Retina (tissue), 1 donor: ENCODE measurements at regions not wholly inside any gene's neighbourhood (a gene's known extent, or its start where the extent isn't known, plus 50 kb on each side); places are given as distances from the start of the nearest gene placed in this dataset.
"Not testable (repeated sequence)": the region's sequence is repeated elsewhere in the genome, so short reads cannot be mapped to it uniquely, and the experiment has no call there.

ENCODE experiments used
- DNase-seq: peaks from one replicate; pipeline ENCODE4 v3.0.0-alpha.2; 2016

DNA sequence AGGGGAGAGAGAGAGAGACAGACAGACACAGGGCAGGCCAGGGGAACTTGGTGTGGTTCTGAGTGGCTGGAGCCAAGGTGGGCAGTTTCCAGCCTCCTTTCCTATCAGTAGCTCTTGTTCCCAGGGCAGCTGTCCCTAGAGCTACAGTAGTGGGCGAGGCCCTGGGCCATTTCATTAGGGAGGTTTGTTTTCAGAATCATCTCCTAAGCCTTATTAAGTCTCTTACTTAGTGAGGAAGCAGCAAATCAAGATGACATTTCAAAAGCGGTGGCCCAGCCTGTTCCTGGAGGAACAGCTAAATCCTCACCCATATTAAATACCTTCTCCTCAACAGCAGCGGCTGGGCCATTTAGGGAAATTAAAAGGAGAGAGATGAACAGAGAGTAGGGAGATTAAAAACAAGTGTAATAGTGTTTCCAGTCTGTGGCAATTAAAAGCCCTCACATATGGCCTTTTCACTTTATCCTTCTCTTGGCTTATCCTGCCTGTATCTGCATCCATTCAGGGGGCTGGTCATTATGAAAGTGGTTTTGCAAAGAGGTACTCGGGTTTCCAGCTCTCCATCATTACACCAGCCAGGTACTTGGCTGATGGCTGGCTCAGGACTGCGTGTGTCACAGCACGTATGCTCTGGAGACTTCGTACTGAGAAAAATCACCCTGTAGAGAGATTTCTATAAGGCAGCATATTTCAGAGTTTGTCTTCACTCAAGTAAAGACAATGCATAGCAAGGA, 91.9 kb upstream of the PRR23C start:
- DNase-seq: no peak

- no peak for DNase-seq
Observed at GRCh38 chr3:139140553-139140952, 95.9 kb upstream of the PRR23C start.

- DNase-seq: not testable (repeated sequence)
Observed at GRCh38 chr3:139145980-139146379, 101.3 kb upstream of the PRR23C start.

- DNase-seq: no peak
Observed at GRCh38 chr3:139151530-139151929, 106.8 kb upstream of the PRR23C start.

DNA sequence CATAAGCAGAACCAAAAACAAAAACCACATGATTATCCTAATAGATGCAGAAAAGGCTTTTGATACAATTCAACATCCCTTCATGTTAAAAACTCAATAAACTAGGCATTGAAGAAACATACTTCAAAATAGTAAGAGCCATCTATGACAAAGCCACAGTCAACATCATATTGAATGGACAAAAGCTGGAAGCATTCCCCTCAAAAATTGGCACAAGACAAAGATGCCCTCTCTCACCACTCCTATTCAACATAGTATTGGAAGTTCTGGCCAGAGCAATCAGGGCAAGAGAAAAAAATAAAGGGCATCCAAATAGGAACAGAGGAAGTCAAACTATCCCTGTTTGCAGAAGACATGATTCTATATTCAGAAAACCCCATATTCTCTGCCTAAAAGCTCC, 108.7 kb upstream of the PRR23C start:
- not testable (repeated sequence) for DNase-seq

GRCh38 chr3:139157161-139157932, 112.7 kb upstream of the PRR23C start:
- no peak for DNase-seq

DNA sequence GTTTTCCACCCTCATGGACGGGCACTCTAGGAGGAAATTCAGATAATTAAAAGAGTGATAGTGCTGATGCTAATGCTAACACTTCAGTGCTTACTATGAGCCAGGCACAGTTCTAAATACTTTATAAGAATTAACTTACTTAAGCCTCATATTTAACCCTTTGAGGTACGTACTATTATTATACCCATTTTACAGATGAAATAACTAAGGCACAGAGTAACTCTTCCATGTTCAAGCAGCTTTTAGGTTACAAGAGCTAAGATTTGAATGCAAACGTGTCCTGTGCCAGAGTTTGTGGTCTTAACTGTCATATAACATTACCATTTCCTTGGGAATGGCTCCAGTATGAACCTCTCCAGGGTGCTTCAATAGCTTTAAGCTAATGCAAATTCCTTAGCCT, 114.7 kb upstream of the PRR23C start:
- no peak for DNase-seq

- DNase-seq: no peak
Observed at GRCh38 chr3:139173372-139174108, 128.8 kb upstream of the PRR23C start.

GRCh38 chr3:139180489-139180888, 135.8 kb upstream of the PRR23C start:
- no peak for DNase-seq

DNA sequence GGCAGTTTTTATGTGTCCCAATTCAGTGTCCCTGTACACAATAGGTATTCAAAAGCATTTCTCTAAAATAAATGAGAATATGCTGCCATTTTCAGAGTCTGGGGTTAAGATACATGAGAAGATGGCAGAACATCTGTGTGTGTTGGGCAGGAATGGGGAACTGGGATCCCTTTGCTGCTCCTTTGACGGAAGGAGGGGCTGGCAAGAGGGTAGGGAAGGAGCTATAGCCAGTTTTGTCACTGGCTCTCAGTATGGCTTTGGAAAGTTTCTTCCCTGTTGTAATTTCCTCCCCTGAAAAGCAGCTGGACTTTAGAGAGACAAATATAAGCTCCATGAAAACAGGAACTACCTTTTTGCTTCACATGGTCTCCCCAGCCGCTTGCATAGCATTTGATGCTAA, 137.5 kb upstream of the PRR23C start:
- DNase-seq: no peak

DNA sequence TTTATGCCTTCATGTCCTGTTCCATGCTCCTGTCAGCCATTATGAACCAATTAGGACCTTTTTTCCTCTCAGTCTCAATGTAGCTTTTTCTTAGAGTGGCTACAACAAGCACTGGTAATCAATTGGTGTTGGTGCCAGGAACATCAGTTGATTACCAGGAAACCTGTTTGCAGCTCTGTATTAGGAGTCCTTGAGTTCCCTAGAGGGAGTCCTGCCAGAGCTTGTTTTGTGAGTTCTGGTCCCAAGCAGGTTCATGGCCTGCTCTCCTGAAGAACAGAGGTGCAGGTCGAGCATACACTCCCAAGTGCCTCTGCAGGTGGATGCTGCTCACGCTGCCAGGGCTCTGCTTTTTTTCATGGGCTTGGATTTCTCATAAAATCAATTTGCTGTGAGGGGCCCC, 137.9 kb upstream of the PRR23C start:
- no peak for DNase-seq

- DNase-seq: no peak
Observed at GRCh38 chr3:139185527-139185926, 140.8 kb upstream of the PRR23C start.

- DNase-seq: no peak
Observed at GRCh38 chr3:139187154-139187553, 142.5 kb upstream of the PRR23C start.

GRCh38 chr3:139187648-139188047, 143.0 kb upstream of the PRR23C start:
- DNase-seq: no peak

DNA sequence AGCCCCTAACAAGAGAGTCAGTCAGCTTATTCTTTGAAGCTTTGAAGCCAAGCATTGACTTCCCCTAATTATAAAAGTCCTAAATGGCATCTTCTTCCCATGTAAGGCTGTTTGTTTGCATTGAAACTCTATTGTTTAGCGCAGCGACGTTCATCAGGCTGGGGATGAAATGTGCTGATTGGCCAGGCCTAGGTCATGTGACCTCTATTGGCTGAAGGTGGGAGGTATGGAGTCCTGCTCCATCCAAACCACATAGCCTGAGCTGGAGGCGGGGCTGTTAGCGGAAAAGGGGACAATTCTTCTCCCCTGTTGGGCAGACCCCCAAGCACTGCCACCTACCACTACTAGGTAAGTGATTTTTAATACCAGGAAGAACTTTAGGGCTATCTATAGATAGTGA, 145.3 kb upstream of the PRR23C start:
- DNase-seq: no peak

DNA sequence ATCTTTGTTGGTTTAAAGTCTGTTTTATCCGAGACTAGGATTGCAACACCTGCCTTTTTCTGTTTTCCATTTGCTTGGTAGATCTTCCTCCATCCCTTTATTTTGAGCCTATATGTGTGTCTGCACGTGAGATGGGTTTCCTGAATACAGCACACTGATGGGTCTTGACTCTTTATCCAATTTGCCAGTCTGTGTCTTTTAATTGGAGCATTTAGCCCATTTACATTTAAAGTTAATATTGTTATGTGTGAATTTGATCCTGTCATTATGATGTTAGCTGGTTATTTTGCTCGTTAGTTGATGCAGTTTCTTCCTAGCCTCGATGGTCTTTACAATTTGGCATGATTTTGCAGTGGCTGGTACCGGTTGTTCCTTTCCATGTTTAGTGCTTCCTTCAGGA, 149.4 kb upstream of the MRPS22 start:
- not testable (repeated sequence) for DNase-seq

GRCh38 chr3:139196146-139196545, 147.7 kb upstream of the MRPS22 start:
- not testable (repeated sequence) for DNase-seq

GRCh38 chr3:139197251-139197650, 146.6 kb upstream of the MRPS22 start:
- no peak for DNase-seq

- DNase-seq: no peak
Observed at GRCh38 chr3:139198186-139198585, 145.6 kb upstream of the MRPS22 start.

DNA sequence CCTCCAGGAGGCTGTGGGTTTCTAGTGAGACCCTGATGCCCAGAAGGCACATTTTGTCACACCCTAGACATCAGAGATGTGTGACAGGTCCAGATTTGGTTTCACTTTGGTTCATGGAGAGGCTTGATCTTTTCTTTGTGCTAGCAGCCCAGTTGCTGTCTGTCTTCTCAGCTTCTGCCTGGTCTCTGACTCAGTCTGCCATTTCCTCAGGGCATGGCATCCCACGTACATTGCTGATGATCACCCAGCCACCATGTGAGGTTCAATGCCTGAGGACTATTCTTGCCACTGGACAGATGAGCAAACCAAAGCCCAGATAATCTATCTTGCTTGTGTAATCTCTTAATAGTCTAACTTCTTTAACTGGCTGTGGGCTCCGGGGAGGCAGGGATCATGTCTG, 144.9 kb upstream of the MRPS22 start:
- no peak for DNase-seq

DNA sequence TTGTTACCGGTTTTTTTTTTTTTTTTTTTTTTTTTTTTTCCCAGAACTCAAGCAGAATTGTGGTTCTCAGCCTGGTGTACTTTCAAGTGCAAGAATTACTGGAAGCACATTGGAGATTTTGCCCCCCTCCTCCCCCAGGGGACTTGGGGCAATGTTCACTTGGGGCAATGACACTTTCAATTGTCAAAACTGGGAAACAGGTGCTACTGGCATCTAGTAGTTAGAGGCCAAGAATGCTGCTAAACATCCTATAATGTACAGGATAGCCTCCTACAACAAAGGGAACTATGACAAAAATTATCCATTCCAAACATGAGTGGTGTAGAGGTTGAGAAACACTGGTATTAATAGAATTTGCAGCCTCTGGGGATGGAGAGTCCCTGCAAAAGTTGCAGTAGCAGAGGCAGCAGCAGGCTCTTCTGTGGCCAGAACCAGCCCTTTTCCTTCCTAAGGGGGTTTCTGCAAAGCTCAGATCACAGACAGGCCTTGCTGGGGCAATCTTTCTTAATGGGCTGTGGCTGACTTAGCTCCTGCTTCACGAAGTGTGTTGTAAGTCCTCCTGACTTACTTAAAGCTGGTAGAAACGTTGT, 144.3 kb upstream of the MRPS22 start:
- no peak for DNase-seq

GRCh38 chr3:139201446-139202225, 142.2 kb upstream of the MRPS22 start:
- no peak for DNase-seq
